ENCODE measurements at regions not wholly inside any gene's neighbourhood (a gene's known extent, or its start where the extent isn't known, plus 50 kb on each side); places are given as distances from the start of the nearest gene placed in this dataset.

GRCh38 chrX:96449191-96449590 lies 235.5 kb upstream of the DIAPH2 start:
- DNase-seq (ENCODE audit: low read depth, low spot score) (no peak), FAIRE-seq (no peak)
- H3K27me3 ChIP-seq (ENCODE audit: control insufficient read depth, extremely low read depth, insufficient read depth, low read length): no peaks in the 10 kb centered on the region
- H3K4me2 ChIP-seq (ENCODE audit: control insufficient read depth, extremely low read depth, insufficient read depth, low read depth, low read length): no peak overlapping the region
- dilution Hi-C loops (cut with MboI; ENCODE audit: extremely low pct_ligation_motif_present, low sequenced_read_pairs): no loop called here
- no peak overlapping the region for H3K4me3 ChIP-seq (ENCODE audit: control insufficient read depth in 2 of 3, extremely low read depth in 1 of 3, insufficient read depth in 2 of 3, low read depth in 1 of 3, low read length in 3 of 3)
- TF ChIP-seq CTCF (optimal IDR thresholded peaks at IDR 0.05 in 1 of 3, IDR thresholded peaks at IDR 0.05 in 1 of 3, conservative IDR thresholded peaks at IDR 0.05 in 1 of 3; ENCODE audit: extremely low read depth in 1 of 3, insufficient read depth in 2 of 3, low read length in 3 of 3) (no peak), EZH2 (IDR thresholded peaks at IDR 0.05; ENCODE audit: low read length) (no peak)
- H3K4me1 ChIP-seq (ENCODE audit: control insufficient read depth, extremely low read depth, insufficient read depth, low read length): no peaks in the 10 kb centered on the region
- no peak overlapping the region for H2AFZ ChIP-seq (ENCODE audit: control insufficient read depth, low read length)
- H3K79me2 ChIP-seq (ENCODE audit: control insufficient read depth, insufficient read depth, low read length): no peaks in the 10 kb centered on the region
- H3K9me1 ChIP-seq (ENCODE audit: control insufficient read depth, extremely low read depth, insufficient read depth, low read length): no peaks in the 10 kb centered on the region
- no peak overlapping the region for H3K9ac ChIP-seq (ENCODE audit: control insufficient read depth, extremely low read depth, insufficient read depth, low read length)
- H3K27ac ChIP-seq (ENCODE audit: control insufficient read depth, insufficient read depth, low read length): no peak overlapping the region
- no peaks in the 10 kb centered on the region for H3K9me3 ChIP-seq (ENCODE audit: control insufficient read depth, low read depth, low read length)
- H4K20me1 ChIP-seq (ENCODE audit: control insufficient read depth, extremely low read depth, insufficient read depth, low read length): no peaks in the 10 kb centered on the region
- no peaks in the 10 kb centered on the region for H3K36me3 ChIP-seq (ENCODE audit: control insufficient read depth in 2 of 2, extremely low read depth in 1 of 2, insufficient read depth in 2 of 2, low read length in 2 of 2)

DNA sequence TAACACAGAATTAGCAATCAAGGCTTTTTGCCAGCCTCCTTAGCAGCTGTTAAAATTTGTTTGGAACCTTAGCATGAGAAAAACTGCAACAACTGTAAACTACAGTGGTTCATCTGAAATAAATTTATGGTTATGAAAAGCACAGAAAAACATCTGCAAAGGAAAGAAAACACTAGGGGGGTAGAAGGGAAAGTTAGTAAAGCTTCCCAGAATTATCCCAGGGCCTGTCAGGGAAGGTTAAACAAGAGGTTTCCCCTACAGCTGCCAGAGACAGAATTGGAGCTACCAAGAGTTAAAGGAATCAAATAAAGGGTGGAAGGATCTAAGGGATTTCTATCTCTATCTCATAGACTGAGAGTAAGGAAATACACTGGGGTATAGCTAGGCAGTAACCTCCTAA lies 234.7 kb upstream of the DIAPH2 start:
- H3K79me2 ChIP-seq (ENCODE audit: control insufficient read depth, insufficient read depth, low read length): no peaks in the 10 kb centered on the region
- no peak overlapping the region for H3K4me3 ChIP-seq (ENCODE audit: control insufficient read depth in 2 of 3, extremely low read depth in 1 of 3, insufficient read depth in 2 of 3, low read depth in 1 of 3, low read length in 3 of 3)
- no peaks in the 10 kb centered on the region for H3K9me3 ChIP-seq (ENCODE audit: control insufficient read depth, low read depth, low read length)
- H3K27ac ChIP-seq (ENCODE audit: control insufficient read depth, insufficient read depth, low read length): no peak overlapping the region
- TF ChIP-seq CTCF (optimal IDR thresholded peaks at IDR 0.05 in 1 of 3, IDR thresholded peaks at IDR 0.05 in 1 of 3, conservative IDR thresholded peaks at IDR 0.05 in 1 of 3; ENCODE audit: extremely low read depth in 1 of 3, insufficient read depth in 2 of 3, low read length in 3 of 3): no peak
- no peak for TF ChIP-seq EZH2 (IDR thresholded peaks at IDR 0.05; ENCODE audit: low read length)
- no peak overlapping the region for H3K4me2 ChIP-seq (ENCODE audit: control insufficient read depth, extremely low read depth, insufficient read depth, low read depth, low read length)
- dilution Hi-C loops (cut with MboI; ENCODE audit: extremely low pct_ligation_motif_present, low sequenced_read_pairs): no loop called here
- no peak overlapping the region for H2AFZ ChIP-seq (ENCODE audit: control insufficient read depth, low read length)
- no peak overlapping the region for H3K9ac ChIP-seq (ENCODE audit: control insufficient read depth, extremely low read depth, insufficient read depth, low read length)
- H3K36me3 ChIP-seq (ENCODE audit: control insufficient read depth in 2 of 2, extremely low read depth in 1 of 2, insufficient read depth in 2 of 2, low read length in 2 of 2): no peaks in the 10 kb centered on the region
- FAIRE-seq: no peak
- no peaks in the 10 kb centered on the region for H4K20me1 ChIP-seq (ENCODE audit: control insufficient read depth, extremely low read depth, insufficient read depth, low read length)
- H3K27me3 ChIP-seq (ENCODE audit: control insufficient read depth, extremely low read depth, insufficient read depth, low read length): no peaks in the 10 kb centered on the region
- H3K4me1 ChIP-seq (ENCODE audit: control insufficient read depth, extremely low read depth, insufficient read depth, low read length): no peaks in the 10 kb centered on the region
- no peaks in the 10 kb centered on the region for H3K9me1 ChIP-seq (ENCODE audit: control insufficient read depth, extremely low read depth, insufficient read depth, low read length)
- DNase-seq (ENCODE audit: low read depth, low spot score): no peak

All from keratinocyte (primary cell).